Thyroid gland (tissue), 4 donors: ENCODE measurements at regions not wholly inside any gene's neighbourhood (a gene's known extent, or its start where the extent isn't known, plus 50 kb on each side); places are given as distances from the start of the nearest gene placed in this dataset.

Experiments used
- POLR2A ChIP-seq, 2 donors: fragments of 450-650 bp; IDR thresholded peaks; one replicate each; pipeline ENCODE4 v1.6.1; 2017; ENCODE audit warnings: antibody characterized with exemption in 2 of 2, mild to moderate bottlenecking in 2 of 2, moderate library complexity in 1 of 2
- TF ChIP-seq, protein P1 (sequence below), 6 experiments: fragments of 200-600 bp in 3 of 6; fragments of 450-650 bp in 3 of 6; sonication (generic) in 3 of 6; IDR thresholded peaks; one replicate each; pipeline ENCODE4 v1.5.1; 2016 to 2019; ENCODE audit warnings: antibody characterized with exemption in 6 of 6, mild to moderate bottlenecking in 2 of 6, inconsistent platforms in 1 of 6, moderate library complexity in 1 of 6

DNA sequence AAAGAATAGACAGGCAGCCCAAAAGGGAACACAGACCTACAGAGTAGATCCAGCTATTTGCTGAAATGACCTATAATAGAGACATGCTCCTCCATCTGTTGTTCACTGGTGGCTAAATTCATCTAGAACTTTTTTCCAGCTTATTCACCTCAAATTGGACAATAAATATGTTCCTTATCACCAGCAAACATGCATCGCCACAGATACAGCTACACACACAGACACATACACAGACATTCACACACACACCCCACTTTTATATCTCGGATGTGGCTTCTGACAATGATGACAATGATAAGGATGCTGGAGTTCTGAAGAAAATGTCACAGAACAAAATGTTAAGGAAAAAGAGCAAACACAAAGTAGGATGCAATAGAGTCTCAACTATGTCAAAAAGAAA lies 175.4 kb downstream of the LSM5 start:
- no peak for TF ChIP-seq POLR2A (IDR thresholded peaks at IDR 0.05)
- TF ChIP-seq, protein P1, sequence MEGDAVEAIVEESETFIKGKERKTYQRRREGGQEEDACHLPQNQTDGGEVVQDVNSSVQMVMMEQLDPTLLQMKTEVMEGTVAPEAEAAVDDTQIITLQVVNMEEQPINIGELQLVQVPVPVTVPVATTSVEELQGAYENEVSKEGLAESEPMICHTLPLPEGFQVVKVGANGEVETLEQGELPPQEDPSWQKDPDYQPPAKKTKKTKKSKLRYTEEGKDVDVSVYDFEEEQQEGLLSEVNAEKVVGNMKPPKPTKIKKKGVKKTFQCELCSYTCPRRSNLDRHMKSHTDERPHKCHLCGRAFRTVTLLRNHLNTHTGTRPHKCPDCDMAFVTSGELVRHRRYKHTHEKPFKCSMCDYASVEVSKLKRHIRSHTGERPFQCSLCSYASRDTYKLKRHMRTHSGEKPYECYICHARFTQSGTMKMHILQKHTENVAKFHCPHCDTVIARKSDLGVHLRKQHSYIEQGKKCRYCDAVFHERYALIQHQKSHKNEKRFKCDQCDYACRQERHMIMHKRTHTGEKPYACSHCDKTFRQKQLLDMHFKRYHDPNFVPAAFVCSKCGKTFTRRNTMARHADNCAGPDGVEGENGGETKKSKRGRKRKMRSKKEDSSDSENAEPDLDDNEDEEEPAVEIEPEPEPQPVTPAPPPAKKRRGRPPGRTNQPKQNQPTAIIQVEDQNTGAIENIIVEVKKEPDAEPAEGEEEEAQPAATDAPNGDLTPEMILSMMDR (IDR thresholded peaks at IDR 0.05): no peak
